GM23338 (cell line): ENCODE measurements at regions not wholly inside any gene's neighbourhood (a gene's known extent, or its start where the extent isn't known, plus 50 kb on each side); places are given as distances from the start of the nearest gene placed in this dataset.

ENCODE experiments used
- ATAC-seq: fragments of 200-7000 bp; cut with Tn5 transposase; 3 replicates; pipeline ENCODE4 v1.9.1; 2020
- DNase-seq: peaks from one replicate; pipeline ENCODE4 v3.0.0-alpha.2; 2015; ENCODE audit warnings: low spot score
- H2AFZ ChIP-seq: fragments of 200-600 bp; sonication (generic); 2 replicates; pipeline ENCODE4 v1.8.0; 2016; ENCODE audit warnings: antibody characterized with exemption, mild to moderate bottlenecking, moderate library complexity
- H3F3A ChIP-seq: fragments of 200-600 bp; sonication (generic); replicated peaks from 2 replicates; pipeline ENCODE4 v1.8.0; 2017; ENCODE audit warnings: antibody characterized with exemption, mixed run types, low read depth
- H3K27ac ChIP-seq: fragments of 200-600 bp; sonication (generic); 2 replicates; pipeline ENCODE4 v1.6.1; 2016; ENCODE audit warnings: low read depth
- H3K27me3 ChIP-seq: fragments of 200-600 bp; sonication (generic); 2 replicates; pipeline ENCODE4 v1.8.0; 2016; ENCODE audit warnings: mild to moderate bottlenecking, mixed run types, moderate library complexity; ENCODE audit not compliant: insufficient read depth
- H3K36me3 ChIP-seq: fragments of 200-600 bp; sonication (generic); 2 replicates; pipeline ENCODE4 v1.8.0; 2016; ENCODE audit warnings: mild to moderate bottlenecking; ENCODE audit not compliant: insufficient read depth
- H3K4me1 ChIP-seq: fragments of 200-600 bp; sonication (generic); 2 replicates; pipeline ENCODE4 v1.8.0; 2016; ENCODE audit warnings: mild to moderate bottlenecking, moderate library complexity; ENCODE audit not compliant: insufficient read depth
- H3K4me2 ChIP-seq: fragments of 200-600 bp; sonication (generic); 2 replicates; pipeline ENCODE4 v1.7.1; 2017; ENCODE audit warnings: mixed run types
- H3K4me3 ChIP-seq: fragments of 200-600 bp; sonication (generic); 2 replicates; pipeline ENCODE4 v1.6.1; 2016; ENCODE audit warnings: mixed run types
- H3K79me2 ChIP-seq: fragments of 200-600 bp; sonication (generic); replicated peaks from 2 replicates; pipeline ENCODE4 v1.8.0; 2017; ENCODE audit warnings: mild to moderate bottlenecking; ENCODE audit not compliant: insufficient read depth
- H3K9me2 ChIP-seq: fragments of 200-600 bp; sonication (generic); 2 replicates; pipeline ENCODE4 v1.8.0; 2017; ENCODE audit not compliant: insufficient read depth
- H4K20me1 ChIP-seq: fragments of 200-600 bp; sonication (generic); replicated peaks from 2 replicates; pipeline ENCODE4 v1.8.0; 2017; ENCODE audit warnings: mild to moderate bottlenecking; ENCODE audit not compliant: insufficient read depth
- H3K27ac Mint-ChIP-seq: 2 replicates; pipeline ENCODE4 v1.8.0; 2020; ENCODE audit warnings: inconsistent platforms, mild to moderate bottlenecking, moderate library complexity, mixed read lengths
- H3K27me3 Mint-ChIP-seq: 3 replicates; pipeline ENCODE4 v1.8.0; 2022; ENCODE audit warnings: low read depth, mild to moderate bottlenecking, moderate library complexity, mixed read lengths, inconsistent platforms; ENCODE audit not compliant: insufficient read depth, poor library complexity
- H3K36me3 Mint-ChIP-seq: 3 replicates; pipeline ENCODE4 v1.8.0; 2021; ENCODE audit warnings: low read depth, mild to moderate bottlenecking, inconsistent platforms, moderate library complexity, mixed read lengths
- H3K4me1 Mint-ChIP-seq: 3 replicates; pipeline ENCODE4 v1.8.0; 2020; ENCODE audit warnings: mild to moderate bottlenecking, inconsistent platforms, mixed read lengths
- H3K4me3 Mint-ChIP-seq: 3 replicates; pipeline ENCODE4 v1.8.0; 2021; ENCODE audit warnings: moderate library complexity, mild to moderate bottlenecking, inconsistent platforms, mixed read lengths
- H3K9me3 Mint-ChIP-seq: 3 replicates; pipeline ENCODE4 v1.8.0; 2020; ENCODE audit warnings: moderate library complexity, mild to moderate bottlenecking, inconsistent platforms, mixed read lengths
- CREB1 ChIP-seq: fragments of 250-450 bp; sonication (Bioruptor Pico); IDR thresholded peaks from 2 replicates; pipeline ENCODE4 v1.5.0; 2020; ENCODE audit warnings: low read depth, mild to moderate bottlenecking, moderate library complexity
- EZH2 ChIP-seq: fragments of 200-600 bp; sonication (generic); IDR thresholded peaks from one replicate; pipeline ENCODE4 v1.8.0; 2017; ENCODE audit warnings: antibody characterized with exemption, mild to moderate bottlenecking, low read depth; ENCODE audit not compliant: unreplicated experiment
- EZH2phosphoT487 ChIP-seq: fragments of 200-600 bp; sonication (generic); IDR thresholded peaks from one replicate; pipeline ENCODE4 v1.8.1; 2018; ENCODE audit warnings: antibody characterized with exemption; ENCODE audit not compliant: unreplicated experiment
- JUNB ChIP-seq: IDR thresholded peaks from one replicate; pipeline ENCODE4 v1.6.1; 2016; ENCODE audit warnings: antibody characterized with exemption; ENCODE audit not compliant: unreplicated experiment
- NANOG ChIP-seq: IDR thresholded peaks from 2 replicates; pipeline ENCODE4 v1.6.1; 2016; ENCODE audit warnings: antibody characterized with exemption, borderline replicate concordance
- POLR2AphosphoS5 ChIP-seq: IDR thresholded peaks from 2 replicates; pipeline ENCODE4 v1.6.1; 2016; ENCODE audit warnings: antibody characterized with exemption, low read depth
- STAT1 ChIP-seq: IDR thresholded peaks from one replicate; pipeline ENCODE4 v1.6.1; 2016; ENCODE audit warnings: antibody characterized with exemption; ENCODE audit not compliant: unreplicated experiment
- ZNF114 ChIP-seq: fragments of 250-450 bp; sonication (Bioruptor Pico); IDR thresholded peaks from 2 replicates; pipeline ENCODE4 v1.5.0; 2020; ENCODE audit warnings: mild to moderate bottlenecking, moderate library complexity
- ZNF331 ChIP-seq: fragments of 250-450 bp; sonication (Bioruptor Pico); IDR thresholded peaks from 2 replicates; pipeline ENCODE4 v1.5.0; 2020; ENCODE audit warnings: low read depth, mild to moderate bottlenecking, moderate library complexity
- TF ChIP-seq, protein P1 (sequence below): IDR thresholded peaks from one replicate; pipeline ENCODE4 v1.6.1; 2018; ENCODE audit warnings: antibody characterized with exemption; ENCODE audit not compliant: unreplicated experiment
- TF ChIP-seq, protein P2 (sequence below), 2 experiments: fragments of 200-600 bp in 1 of 2; sonication (generic) in 1 of 2; conservative IDR thresholded peaks; 2 replicates each; pipeline versions ENCODE4 v1.5.1 to v1.6.1; 2016 to 2017; ENCODE audit warnings: antibody characterized with exemption in 2 of 2, low read depth in 2 of 2, mild to moderate bottlenecking in 2 of 2, moderate library complexity in 1 of 2
- TF ChIP-seq, protein P3 (sequence below): IDR thresholded peaks from 2 replicates; pipeline ENCODE4 v1.6.1; 2016; ENCODE audit warnings: antibody characterized with exemption
- TF ChIP-seq, protein P4 (sequence below): fragments of 250-450 bp; sonication (Bioruptor Pico); IDR thresholded peaks from 2 replicates; pipeline ENCODE4 v1.5.0; 2020; ENCODE audit warnings: mild to moderate bottlenecking, moderate library complexity

DNA sequence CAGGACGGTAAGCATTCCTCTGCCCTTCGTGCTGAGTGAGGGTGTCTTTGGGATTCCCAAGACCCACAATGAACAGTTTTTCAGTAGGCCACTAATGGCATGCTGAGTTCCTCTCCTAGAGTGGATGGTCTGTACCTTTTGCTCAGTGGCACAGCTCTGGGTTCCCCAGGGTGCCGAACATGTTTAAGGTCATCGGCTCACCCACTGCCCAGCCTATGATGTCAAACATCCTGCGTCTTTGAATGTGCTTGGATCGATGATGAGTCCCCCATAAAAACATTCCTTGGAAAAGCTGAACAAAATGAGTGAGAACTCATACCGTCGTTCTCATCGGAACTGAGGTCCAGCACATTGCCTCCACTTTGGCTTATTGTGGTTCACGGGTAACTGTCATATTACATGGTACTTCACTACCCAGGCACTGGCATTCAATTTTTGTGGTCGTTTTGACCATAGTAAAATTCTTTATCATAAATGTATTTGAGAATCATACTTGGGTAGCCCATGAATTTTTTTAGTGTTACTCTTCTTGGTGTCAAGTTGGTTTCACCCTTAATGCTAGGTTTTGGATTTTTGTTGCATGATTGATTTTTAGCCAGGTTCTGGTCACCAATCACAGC, 118.2 kb downstream of the SNRPN start (continued):
- TF ChIP-seq ZNF331 (CRISPR knock-in tag) (no peak), CREB1 (CRISPR knock-in tag) (no peak), NANOG (no peak), POLR2AphosphoS5 (no peak)

- Mint-ChIP-seq H3K9me3 (peaks cover 97% of the 10 kb centered on the region), H3K36me3 (peaks cover 100% of the 10 kb centered on the region), H3K4me3 (no peak overlapping the region), H3K4me1 (no peaks in the 10 kb centered on the region), H3K27me3 (peaks cover 36% of the 10 kb centered on the region), H3K27ac (no peak overlapping the region)
- 0 out of 2 replicates have a peak, but pooled peaks cover 3% of the 10 kb centered on the region for H3K79me2 ChIP-seq
- H3K27ac ChIP-seq = no peak overlapping the region
- no peaks in the 10 kb centered on the region for H3K27me3 ChIP-seq
- H3K9me2 ChIP-seq = no peaks in the 10 kb centered on the region; the same call in 1 of the 2 replicates
- no peak for DNase-seq
- ATAC-seq = no peak
- no peak overlapping the region for H3K4me3 ChIP-seq
- peaks cover 55% of the 10 kb centered on the region for H3K36me3 ChIP-seq
- no peaks in the 10 kb centered on the region for H4K20me1 ChIP-seq
- H3K4me1 ChIP-seq = no peaks in the 10 kb centered on the region
- H3K4me2 ChIP-seq = no peak overlapping the region
- no peaks in the 10 kb centered on the region for H3F3A ChIP-seq
- H2AFZ ChIP-seq = no peak overlapping the region
- TF ChIP-seq, protein P1, sequence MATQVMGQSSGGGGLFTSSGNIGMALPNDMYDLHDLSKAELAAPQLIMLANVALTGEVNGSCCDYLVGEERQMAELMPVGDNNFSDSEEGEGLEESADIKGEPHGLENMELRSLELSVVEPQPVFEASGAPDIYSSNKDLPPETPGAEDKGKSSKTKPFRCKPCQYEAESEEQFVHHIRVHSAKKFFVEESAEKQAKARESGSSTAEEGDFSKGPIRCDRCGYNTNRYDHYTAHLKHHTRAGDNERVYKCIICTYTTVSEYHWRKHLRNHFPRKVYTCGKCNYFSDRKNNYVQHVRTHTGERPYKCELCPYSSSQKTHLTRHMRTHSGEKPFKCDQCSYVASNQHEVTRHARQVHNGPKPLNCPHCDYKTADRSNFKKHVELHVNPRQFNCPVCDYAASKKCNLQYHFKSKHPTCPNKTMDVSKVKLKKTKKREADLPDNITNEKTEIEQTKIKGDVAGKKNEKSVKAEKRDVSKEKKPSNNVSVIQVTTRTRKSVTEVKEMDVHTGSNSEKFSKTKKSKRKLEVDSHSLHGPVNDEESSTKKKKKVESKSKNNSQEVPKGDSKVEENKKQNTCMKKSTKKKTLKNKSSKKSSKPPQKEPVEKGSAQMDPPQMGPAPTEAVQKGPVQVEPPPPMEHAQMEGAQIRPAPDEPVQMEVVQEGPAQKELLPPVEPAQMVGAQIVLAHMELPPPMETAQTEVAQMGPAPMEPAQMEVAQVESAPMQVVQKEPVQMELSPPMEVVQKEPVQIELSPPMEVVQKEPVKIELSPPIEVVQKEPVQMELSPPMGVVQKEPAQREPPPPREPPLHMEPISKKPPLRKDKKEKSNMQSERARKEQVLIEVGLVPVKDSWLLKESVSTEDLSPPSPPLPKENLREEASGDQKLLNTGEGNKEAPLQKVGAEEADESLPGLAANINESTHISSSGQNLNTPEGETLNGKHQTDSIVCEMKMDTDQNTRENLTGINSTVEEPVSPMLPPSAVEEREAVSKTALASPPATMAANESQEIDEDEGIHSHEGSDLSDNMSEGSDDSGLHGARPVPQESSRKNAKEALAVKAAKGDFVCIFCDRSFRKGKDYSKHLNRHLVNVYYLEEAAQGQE = no peak
- TF ChIP-seq ZNF114 (CRISPR knock-in tag) (no peak), ZNF331 (CRISPR knock-in tag) (no peak), POLR2AphosphoS5 (no peak), EZH2 (no peak), CREB1 (CRISPR knock-in tag) (no peak), EZH2phosphoT487 (no peak), JUNB (no peak), STAT1 (no peak)
- TF ChIP-seq, protein P2, sequence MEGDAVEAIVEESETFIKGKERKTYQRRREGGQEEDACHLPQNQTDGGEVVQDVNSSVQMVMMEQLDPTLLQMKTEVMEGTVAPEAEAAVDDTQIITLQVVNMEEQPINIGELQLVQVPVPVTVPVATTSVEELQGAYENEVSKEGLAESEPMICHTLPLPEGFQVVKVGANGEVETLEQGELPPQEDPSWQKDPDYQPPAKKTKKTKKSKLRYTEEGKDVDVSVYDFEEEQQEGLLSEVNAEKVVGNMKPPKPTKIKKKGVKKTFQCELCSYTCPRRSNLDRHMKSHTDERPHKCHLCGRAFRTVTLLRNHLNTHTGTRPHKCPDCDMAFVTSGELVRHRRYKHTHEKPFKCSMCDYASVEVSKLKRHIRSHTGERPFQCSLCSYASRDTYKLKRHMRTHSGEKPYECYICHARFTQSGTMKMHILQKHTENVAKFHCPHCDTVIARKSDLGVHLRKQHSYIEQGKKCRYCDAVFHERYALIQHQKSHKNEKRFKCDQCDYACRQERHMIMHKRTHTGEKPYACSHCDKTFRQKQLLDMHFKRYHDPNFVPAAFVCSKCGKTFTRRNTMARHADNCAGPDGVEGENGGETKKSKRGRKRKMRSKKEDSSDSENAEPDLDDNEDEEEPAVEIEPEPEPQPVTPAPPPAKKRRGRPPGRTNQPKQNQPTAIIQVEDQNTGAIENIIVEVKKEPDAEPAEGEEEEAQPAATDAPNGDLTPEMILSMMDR (conservative IDR thresholded peaks at IDR 0.05; ENCODE audit: low read depth in 2 of 2) = no peak
- TF ChIP-seq, protein P3, sequence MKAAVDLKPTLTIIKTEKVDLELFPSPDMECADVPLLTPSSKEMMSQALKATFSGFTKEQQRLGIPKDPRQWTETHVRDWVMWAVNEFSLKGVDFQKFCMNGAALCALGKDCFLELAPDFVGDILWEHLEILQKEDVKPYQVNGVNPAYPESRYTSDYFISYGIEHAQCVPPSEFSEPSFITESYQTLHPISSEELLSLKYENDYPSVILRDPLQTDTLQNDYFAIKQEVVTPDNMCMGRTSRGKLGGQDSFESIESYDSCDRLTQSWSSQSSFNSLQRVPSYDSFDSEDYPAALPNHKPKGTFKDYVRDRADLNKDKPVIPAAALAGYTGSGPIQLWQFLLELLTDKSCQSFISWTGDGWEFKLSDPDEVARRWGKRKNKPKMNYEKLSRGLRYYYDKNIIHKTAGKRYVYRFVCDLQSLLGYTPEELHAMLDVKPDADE = no peak
- TF ChIP-seq, protein P4, sequence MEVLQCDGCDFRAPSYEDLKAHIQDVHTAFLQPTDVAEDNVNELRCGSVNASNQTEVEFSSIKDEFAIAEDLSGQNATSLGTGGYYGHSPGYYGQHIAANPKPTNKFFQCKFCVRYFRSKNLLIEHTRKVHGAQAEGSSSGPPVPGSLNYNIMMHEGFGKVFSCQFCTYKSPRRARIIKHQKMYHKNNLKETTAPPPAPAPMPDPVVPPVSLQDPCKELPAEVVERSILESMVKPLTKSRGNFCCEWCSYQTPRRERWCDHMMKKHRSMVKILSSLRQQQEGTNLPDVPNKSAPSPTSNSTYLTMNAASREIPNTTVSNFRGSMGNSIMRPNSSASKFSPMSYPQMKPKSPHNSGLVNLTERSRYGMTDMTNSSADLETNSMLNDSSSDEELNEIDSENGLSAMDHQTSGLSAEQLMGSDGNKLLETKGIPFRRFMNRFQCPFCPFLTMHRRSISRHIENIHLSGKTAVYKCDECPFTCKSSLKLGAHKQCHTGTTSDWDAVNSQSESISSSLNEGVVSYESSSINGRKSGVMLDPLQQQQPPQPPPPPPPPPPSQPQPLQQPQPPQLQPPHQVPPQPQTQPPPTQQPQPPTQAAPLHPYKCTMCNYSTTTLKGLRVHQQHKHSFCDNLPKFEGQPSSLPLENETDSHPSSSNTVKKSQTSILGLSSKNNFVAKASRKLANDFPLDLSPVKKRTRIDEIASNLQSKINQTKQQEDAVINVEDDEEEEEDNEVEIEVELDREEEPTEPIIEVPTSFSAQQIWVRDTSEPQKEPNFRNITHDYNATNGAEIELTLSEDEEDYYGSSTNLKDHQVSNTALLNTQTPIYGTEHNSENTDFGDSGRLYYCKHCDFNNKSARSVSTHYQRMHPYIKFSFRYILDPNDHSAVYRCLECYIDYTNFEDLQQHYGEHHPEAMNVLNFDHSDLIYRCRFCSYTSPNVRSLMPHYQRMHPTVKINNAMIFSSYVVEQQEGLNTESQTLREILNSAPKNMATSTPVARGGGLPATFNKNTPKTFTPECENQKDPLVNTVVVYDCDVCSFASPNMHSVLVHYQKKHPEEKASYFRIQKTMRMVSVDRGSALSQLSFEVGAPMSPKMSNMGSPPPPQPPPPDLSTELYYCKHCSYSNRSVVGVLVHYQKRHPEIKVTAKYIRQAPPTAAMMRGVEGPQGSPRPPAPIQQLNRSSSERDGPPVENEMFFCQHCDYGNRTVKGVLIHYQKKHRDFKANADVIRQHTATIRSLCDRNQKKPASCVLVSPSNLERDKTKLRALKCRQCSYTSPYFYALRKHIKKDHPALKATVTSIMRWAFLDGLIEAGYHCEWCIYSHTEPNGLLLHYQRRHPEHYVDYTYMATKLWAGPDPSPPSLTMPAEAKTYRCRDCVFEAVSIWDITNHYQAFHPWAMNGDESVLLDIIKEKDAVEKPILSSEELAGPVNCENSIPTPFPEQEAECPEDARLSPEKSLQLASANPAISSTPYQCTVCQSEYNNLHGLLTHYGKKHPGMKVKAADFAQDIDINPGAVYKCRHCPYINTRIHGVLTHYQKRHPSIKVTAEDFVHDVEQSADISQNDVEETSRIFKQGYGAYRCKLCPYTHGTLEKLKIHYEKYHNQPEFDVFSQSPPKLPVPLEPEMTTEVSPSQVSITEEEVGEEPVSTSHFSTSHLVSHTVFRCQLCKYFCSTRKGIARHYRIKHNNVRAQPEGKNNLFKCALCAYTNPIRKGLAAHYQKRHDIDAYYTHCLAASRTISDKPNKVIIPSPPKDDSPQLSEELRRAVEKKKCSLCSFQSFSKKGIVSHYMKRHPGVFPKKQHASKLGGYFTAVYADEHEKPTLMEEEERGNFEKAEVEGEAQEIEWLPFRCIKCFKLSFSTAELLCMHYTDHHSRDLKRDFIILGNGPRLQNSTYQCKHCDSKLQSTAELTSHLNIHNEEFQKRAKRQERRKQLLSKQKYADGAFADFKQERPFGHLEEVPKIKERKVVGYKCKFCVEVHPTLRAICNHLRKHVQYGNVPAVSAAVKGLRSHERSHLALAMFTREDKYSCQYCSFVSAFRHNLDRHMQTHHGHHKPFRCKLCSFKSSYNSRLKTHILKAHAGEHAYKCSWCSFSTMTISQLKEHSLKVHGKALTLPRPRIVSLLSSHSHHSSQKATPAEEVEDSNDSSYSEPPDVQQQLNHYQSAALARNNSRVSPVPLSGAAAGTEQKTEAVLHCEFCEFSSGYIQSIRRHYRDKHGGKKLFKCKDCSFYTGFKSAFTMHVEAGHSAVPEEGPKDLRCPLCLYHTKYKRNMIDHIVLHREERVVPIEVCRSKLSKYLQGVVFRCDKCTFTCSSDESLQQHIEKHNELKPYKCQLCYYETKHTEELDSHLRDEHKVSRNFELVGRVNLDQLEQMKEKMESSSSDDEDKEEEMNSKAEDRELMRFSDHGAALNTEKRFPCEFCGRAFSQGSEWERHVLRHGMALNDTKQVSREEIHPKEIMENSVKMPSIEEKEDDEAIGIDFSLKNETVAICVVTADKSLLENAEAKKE (CRISPR knock-in tag) = no peak
These were observed 132.3 kb downstream of the SNRPN start for GRCh38 chr15:25087137-25087536.
